Midbrain (tissue), 1 donor: ENCODE measurements at regions not wholly inside any gene's neighbourhood (a gene's known extent, or its start where the extent isn't known, plus 50 kb on each side); places are given as distances from the start of the nearest gene placed in this dataset.

ENCODE experiments used
- DNase-seq: peaks from one replicate; lab custom pipeline; 2025; lab: John Stamatoyannopoulos, UW

DNA sequence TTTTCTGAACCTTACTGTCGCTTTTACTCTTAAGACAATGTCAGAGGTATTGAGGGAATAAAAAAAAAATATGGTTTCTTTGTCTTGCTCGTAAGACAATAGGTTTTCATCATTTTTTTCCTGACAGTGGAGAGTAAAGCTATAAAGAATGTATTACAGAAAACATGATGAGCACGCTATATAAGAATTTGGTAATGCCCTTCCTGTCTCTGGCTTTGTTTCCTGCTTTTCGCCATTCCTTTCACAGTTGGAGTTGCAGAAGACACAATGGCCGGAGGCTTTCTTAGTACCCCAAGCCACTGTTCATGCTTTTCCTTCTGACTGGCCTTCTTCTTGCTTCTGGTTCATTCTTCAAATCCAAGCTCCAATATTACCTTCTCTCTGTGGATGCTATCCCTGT is 101.0 kb upstream of the DACH1 start:
- DNase-seq: no peak

DNA sequence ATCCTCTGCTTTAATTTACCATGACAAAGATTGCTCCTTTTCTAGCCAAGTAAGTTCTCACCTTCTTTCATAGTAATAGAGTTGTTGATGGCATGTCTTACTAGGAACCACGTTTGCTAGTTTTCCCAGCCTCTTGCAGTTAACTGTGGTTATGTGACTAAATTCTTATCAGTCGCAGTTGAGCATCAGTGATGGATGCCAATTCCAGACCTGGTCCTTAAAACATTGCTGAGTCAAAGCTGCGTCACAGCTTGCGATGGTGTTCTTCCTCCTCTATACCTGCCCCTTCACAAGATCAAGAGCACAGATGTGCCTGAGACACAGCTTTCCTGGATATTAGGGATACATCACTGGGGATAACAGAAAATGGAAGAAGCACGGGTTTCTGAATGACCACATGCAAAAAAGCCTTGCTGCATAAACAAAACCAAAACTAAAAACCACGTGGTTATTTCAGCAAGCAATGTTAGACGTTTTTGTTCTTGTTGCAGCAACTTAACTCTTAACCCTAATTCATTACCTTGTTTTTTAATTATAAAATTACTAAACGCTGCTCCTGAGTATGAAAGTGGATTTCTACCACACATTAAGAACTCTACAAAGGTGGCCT is 97.6 kb upstream of the DACH1 start:
- DNase-seq: no peak

DNA sequence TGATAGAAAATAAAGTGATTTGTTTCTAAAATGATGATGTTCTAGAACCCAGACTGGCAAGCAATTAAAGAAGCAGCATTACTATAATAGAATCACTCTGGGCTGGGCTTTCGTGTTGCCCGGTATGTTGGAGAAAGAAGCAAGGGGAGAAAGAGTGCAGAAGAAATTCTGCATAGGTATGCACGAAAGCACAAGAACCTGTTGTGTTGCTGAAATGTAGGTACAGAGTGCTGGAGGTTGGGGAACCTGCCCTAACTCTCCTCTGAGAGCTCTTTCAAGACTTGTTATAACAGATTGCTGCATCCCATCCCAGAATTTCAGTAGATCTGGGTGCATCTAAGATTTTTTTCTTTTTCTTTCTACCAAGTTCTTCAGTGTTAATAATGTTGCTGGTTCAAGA is 95.7 kb upstream of the DACH1 start:
- DNase-seq: no peak

DNA sequence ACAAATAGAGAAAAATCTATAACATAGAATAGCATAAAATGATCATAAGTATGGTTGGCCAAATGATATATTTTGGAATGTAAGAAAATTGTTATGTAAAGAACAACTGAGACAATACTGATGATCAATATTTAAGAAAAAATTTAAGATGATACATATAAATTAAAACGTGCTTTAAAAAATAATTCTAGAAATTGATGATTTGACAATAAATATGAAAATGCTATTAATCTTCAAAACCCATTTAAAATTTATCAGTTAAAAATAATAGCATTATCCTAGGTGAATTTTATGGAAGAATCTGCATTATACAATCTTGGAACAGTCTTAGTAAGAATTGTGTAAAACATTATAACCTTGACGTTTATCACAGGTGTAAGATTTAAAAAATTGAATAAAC is 95.1 kb upstream of the DACH1 start:
- no peak for DNase-seq

DNA sequence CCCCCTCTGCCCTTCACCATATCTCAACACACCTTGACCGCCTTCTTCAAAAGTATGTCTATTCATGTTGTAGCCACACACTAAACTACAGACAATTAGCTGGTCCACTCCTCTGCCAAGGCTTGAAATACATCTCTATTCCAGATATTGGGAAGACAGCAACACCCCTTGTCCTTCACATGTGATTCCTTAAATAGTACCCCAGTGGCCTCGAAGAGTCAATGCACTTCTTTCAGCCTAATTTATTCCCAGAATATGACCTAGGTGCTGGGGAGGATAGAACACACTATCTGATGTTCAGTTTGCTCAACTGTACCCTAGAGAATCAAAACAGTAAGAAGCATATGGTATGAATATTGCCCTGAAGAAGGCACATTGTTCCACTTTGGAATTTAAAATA is 82.4 kb upstream of the DACH1 start:
- DNase-seq: no peak

DNA sequence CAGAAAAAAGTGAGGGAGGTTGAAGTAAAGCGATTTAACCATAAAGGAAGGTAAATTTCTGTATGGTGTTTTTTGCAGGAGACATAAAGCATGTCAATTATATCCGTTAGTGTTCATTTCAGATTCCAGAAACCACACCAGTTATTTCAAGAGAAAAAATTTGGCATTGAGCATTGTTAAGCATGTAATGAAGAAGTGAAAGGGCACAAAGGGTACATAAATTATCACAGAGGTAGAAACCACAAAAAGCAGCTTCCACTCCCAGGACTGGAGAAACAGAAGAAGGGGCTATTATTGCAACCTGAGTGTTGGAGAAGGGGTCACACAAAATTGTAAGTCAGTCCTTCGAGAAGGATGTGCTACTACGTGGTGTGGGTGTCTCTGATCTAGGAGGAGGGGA is 72.2 kb upstream of the DACH1 start:
- DNase-seq: no peak

DNA sequence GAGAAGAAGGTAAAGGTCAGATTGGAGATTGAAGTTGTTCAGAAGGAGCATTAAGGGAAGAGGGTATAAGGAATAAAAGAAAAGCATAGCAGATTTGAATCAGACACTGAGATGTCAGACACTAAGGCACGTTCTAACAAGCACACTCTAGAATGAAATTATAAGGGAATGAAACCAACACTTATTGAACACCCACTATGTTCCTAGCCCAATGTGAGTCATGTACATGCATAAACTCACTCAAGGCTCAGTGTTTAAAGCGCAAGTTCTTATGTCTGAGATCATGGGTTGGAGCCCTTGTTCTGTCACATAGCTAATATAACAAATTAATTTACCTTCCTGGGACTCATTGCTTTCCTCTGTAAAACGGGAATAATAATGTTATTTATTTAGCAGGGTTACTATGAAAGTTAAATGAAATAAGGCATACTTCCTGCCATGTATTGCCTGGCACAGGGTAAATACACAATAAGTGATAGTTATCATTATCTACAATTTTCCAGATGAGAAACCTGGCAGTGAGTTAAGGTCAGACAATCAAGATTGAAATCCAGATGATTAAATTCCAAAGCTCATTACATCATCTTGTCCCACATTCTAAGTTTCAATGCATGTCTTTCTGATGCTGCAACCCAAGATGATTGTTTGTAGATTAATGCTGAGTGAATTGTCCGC is 68.3 kb upstream of the DACH1 start:
- no peak for DNase-seq

DNA sequence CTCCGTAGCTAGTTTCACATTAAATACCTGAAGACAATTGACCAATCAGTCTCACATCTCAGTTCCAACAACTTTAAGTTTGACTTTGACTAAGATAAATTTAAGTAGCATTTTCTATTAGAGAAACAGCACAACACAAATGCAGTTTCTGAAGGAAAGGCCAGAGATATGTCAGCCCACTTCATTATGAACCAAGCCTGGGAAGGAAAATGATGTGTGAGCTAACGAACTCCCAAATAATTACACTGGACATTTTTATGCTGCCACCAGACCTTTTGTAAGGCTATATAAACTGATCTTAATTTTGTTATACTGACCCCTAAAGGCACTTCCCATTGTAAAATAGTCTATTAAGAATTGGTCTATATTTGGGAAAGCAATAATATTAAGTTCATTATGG is 57.9 kb upstream of the DACH1 start:
- DNase-seq: no peak

DNA sequence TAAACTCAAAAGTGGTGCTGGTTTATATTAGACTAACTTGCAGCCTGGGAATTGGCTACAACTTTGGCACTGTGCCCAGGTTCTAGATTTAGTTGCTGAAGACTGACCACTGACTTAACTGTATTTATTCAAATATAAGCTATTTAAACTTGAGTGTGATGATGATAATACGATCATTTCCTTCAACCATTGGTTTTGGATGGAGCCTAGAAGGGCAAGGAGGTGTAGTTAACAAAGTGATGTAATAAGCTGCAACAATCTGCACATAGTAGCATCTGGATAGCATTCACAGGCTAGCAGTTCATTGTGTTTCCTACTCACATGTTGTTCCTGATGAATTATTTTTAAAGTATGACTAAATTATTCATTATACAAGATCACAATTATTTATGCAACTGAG is 55.2 kb upstream of the DACH1 start:
- DNase-seq: no peak
